ENCODE measurements at regions not wholly inside any gene's neighbourhood (a gene's known extent, or its start where the extent isn't known, plus 50 kb on each side); places are given as distances from the start of the nearest gene placed in this dataset.

GRCh38 chr18:55102958-55103456 is 143.7 kb upstream of the CCDC68 start:
- TF ChIP-seq EZH2 (IDR thresholded peaks at IDR 0.05; ENCODE audit: borderline replicate concordance) = no peak
- TF ChIP-seq CTCF (IDR thresholded peaks at IDR 0.05; ENCODE audit: poor library complexity) = no peak
- no peak for TF ChIP-seq EZH2phosphoT487 (IDR thresholded peaks at IDR 0.05; ENCODE audit: low read depth, severe bottlenecking, unreplicated experiment)
- no peaks in the 10 kb centered on the region for H3K9me3 ChIP-seq (ENCODE audit: low read depth)
- no peak overlapping the region for H3K4me2 ChIP-seq
- peaks cover 10% of the 10 kb centered on the region for H3K4me1 ChIP-seq (ENCODE audit: insufficient read depth)
- no peaks in the 10 kb centered on the region for H3K79me2 ChIP-seq
- no peaks in the 10 kb centered on the region for H4K20me1 ChIP-seq (ENCODE audit: insufficient read depth, poor library complexity, severe bottlenecking)
- no peak overlapping the region for H3K4me3 ChIP-seq
- WGBS (ENCODE audit: low lambda C conversion rate, missing lambda C conversion rate) = 93% methylated on average over 3 of the region's 3 CpGs
- H3K27ac ChIP-seq = no peak overlapping the region
- no peaks in the 10 kb centered on the region for H3K36me3 ChIP-seq (replicated peaks; ENCODE audit: insufficient read depth, low read depth)
- H2AFZ ChIP-seq = no peak overlapping the region
- DNase-seq (ENCODE audit: low spot score) = no peak
- no peaks in the 10 kb centered on the region for H3K9me2 ChIP-seq (replicated peaks; ENCODE audit: insufficient read depth)
- no peaks in the 10 kb centered on the region for H3K27me3 ChIP-seq

GRCh38 chr18:55102501-55102900 is 143.2 kb upstream of the CCDC68 start:
- Histone ChIP-seq H3K27me3 (no peaks in the 10 kb centered on the region), H3K4me1 (ENCODE audit: insufficient read depth) (peaks cover 10% of the 10 kb centered on the region), H3K4me2 (no peak overlapping the region), H3K9me3 (ENCODE audit: low read depth) (no peaks in the 10 kb centered on the region), H3K79me2 (no peaks in the 10 kb centered on the region), H3K4me3 (no peak overlapping the region), H2AFZ (no peak overlapping the region), H3K36me3 (replicated peaks; ENCODE audit: insufficient read depth, low read depth) (no peaks in the 10 kb centered on the region), H3K9me2 (replicated peaks; ENCODE audit: insufficient read depth) (no peaks in the 10 kb centered on the region), H4K20me1 (ENCODE audit: insufficient read depth, poor library complexity, severe bottlenecking) (no peaks in the 10 kb centered on the region), H3K27ac (peak overlapping the region; percentile 72)
- TF ChIP-seq CTCF (IDR thresholded peaks at IDR 0.05; ENCODE audit: poor library complexity) (no peak), EZH2phosphoT487 (IDR thresholded peaks at IDR 0.05; ENCODE audit: low read depth, severe bottlenecking, unreplicated experiment) (no peak)
- DNase-seq (ENCODE audit: low spot score) = no peak
- WGBS (ENCODE audit: low lambda C conversion rate, missing lambda C conversion rate) = 74% methylated on average over 3 of the region's 3 CpGs

- Histone ChIP-seq H3K9me3 (ENCODE audit: low read depth) (no peaks in the 10 kb centered on the region), H3K79me2 (no peaks in the 10 kb centered on the region), H3K27me3 (no peaks in the 10 kb centered on the region), H3K27ac (peak overlapping the region; percentile 72), H3K4me2 (peak overlapping the region; percentile 48), H4K20me1 (ENCODE audit: insufficient read depth, poor library complexity, severe bottlenecking) (no peaks in the 10 kb centered on the region), H3K36me3 (replicated peaks; ENCODE audit: insufficient read depth, low read depth) (no peaks in the 10 kb centered on the region), H3K4me3 (no peak overlapping the region), H3K4me1 (ENCODE audit: insufficient read depth) (peaks cover 18% of the 10 kb centered on the region), H2AFZ (no peak overlapping the region), H3K9me2 (replicated peaks; ENCODE audit: insufficient read depth) (no peaks in the 10 kb centered on the region)
- TF ChIP-seq EZH2 (IDR thresholded peaks at IDR 0.05; ENCODE audit: borderline replicate concordance) = no peak
- no peak for TF ChIP-seq CTCF (IDR thresholded peaks at IDR 0.05; ENCODE audit: poor library complexity)
- no peak for TF ChIP-seq EZH2phosphoT487 (IDR thresholded peaks at IDR 0.05; ENCODE audit: low read depth, severe bottlenecking, unreplicated experiment)
- 59% methylated on average over 2 of the region's 2 CpGs for WGBS (ENCODE audit: low lambda C conversion rate, missing lambda C conversion rate)
- no peak for DNase-seq (ENCODE audit: low spot score)
Observed at GRCh38 chr18:55101458-55101824, 142.2 kb upstream of the CCDC68 start.
